Upper lobe of left lung (tissue), 4 donors: ENCODE measurements at regions not wholly inside any gene's neighbourhood (a gene's known extent, or its start where the extent isn't known, plus 50 kb on each side); places are given as distances from the start of the nearest gene placed in this dataset.

Experiments used
- EP300 ChIP-seq, 4 donors: sonication (generic); formaldehyde crosslinking; IDR thresholded peaks; one replicate each; pipeline ENCODE4 v1.5.1; 2017; ENCODE audit warnings: antibody characterized with exemption in 4 of 4, control low read depth in 2 of 4
- POLR2A ChIP-seq, 4 donors: fragments of 450-650 bp; IDR thresholded peaks; one replicate each; pipeline ENCODE4 v1.5.1; 2016 to 2017; ENCODE audit warnings: antibody characterized with exemption in 4 of 4, mild to moderate bottlenecking in 2 of 4
- POLR2AphosphoS5 ChIP-seq, 2 donors: sonication (generic); formaldehyde crosslinking; IDR thresholded peaks; one replicate each; pipeline ENCODE4 v1.5.1; 2017; ENCODE audit warnings: antibody characterized with exemption in 2 of 2
- TF ChIP-seq, protein P1 (sequence below), 6 experiments: fragments of 450-650 bp in 4 of 6; fragments of 200-600 bp in 2 of 6; sonication (generic) in 2 of 6; IDR thresholded peaks; one replicate each; pipeline ENCODE4 v1.5.1; 2016 to 2019; ENCODE audit warnings: antibody characterized with exemption in 6 of 6

DNA sequence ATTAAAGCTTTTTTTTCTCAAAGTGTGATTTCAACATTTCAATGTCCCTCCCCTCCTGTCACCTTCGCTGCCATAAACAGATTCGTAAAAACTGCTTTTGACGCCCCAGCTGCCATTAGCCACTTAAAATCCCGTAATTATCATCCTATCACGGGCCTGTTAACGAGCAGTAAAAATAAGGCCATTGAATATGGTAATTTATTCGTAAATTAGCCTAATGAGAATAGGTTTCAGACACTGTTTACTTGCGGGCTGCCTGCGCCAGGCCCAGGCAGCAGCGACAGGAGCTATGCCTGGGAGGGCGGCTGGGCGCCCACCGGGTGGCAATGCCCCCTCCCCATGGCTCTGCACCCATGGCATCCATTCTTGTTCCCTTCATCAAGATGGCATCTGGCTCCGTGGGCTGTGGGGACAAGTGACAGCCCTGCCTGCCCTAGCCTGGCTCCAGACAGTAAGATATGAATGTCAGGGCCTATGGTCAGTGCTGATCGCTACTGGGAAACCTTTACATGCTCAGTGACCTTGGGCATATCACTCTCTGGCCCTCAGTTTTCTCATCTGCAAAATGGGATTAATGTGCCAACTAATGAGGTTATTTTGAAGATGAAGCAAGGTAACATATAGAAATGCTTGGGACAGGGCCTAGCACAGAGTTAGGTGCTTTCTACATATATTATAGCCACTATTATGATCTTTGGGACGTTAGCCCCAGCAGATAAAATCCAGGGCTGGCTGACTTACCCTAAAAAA is 500.8 kb downstream of the MN1 start:
- TF ChIP-seq, protein P1, sequence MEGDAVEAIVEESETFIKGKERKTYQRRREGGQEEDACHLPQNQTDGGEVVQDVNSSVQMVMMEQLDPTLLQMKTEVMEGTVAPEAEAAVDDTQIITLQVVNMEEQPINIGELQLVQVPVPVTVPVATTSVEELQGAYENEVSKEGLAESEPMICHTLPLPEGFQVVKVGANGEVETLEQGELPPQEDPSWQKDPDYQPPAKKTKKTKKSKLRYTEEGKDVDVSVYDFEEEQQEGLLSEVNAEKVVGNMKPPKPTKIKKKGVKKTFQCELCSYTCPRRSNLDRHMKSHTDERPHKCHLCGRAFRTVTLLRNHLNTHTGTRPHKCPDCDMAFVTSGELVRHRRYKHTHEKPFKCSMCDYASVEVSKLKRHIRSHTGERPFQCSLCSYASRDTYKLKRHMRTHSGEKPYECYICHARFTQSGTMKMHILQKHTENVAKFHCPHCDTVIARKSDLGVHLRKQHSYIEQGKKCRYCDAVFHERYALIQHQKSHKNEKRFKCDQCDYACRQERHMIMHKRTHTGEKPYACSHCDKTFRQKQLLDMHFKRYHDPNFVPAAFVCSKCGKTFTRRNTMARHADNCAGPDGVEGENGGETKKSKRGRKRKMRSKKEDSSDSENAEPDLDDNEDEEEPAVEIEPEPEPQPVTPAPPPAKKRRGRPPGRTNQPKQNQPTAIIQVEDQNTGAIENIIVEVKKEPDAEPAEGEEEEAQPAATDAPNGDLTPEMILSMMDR (IDR thresholded peaks at IDR 0.05), result no peak
- TF ChIP-seq POLR2A (IDR thresholded peaks at IDR 0.05), result no peak
- no peak for TF ChIP-seq POLR2AphosphoS5 (IDR thresholded peaks at IDR 0.05)
- no peak for TF ChIP-seq EP300 (IDR thresholded peaks at IDR 0.05)
